ES-I3 (cell line): ENCODE measurements at regions not wholly inside any gene's neighbourhood (a gene's known extent, or its start where the extent isn't known, plus 50 kb on each side); places are given as distances from the start of the nearest gene placed in this dataset.

ENCODE experiments used
- H3K36me3 ChIP-seq: 2 replicates; pipeline ENCODE4 v1.6.1; 2013; ENCODE audit warnings: mild to moderate bottlenecking, low read length, control low read depth, moderate library complexity; ENCODE audit not compliant: insufficient read depth
- H3K4me1 ChIP-seq: 2 replicates; pipeline ENCODE4 v1.6.1; 2013; ENCODE audit warnings: mild to moderate bottlenecking, control low read depth, low read length; ENCODE audit not compliant: insufficient read depth
- H3K9ac ChIP-seq: 2 replicates; pipeline ENCODE4 v1.6.1; 2013; ENCODE audit warnings: low read depth, mild to moderate bottlenecking, low read length, moderate library complexity
- H3K9me3 ChIP-seq: 2 replicates; pipeline ENCODE4 v1.6.1; 2013; ENCODE audit warnings: mild to moderate bottlenecking, low read length, moderate library complexity; ENCODE audit not compliant: control insufficient read depth, insufficient read depth

GRCh38 chr14:101206556-101206955 lies 303.0 kb upstream of the RTL1 start:
- Histone ChIP-seq H3K36me3 (no peaks in the 10 kb centered on the region), H3K9ac (no peak overlapping the region), H3K9me3 (peaks cover 7% of the 10 kb centered on the region; the same call in 1 of the 2 replicates), H3K4me1 (no peaks in the 10 kb centered on the region)

- Histone ChIP-seq H3K36me3 (no peaks in the 10 kb centered on the region), H3K9me3 (peaks cover 7% of the 10 kb centered on the region; the same call in 1 of the 2 replicates), H3K4me1 (no peaks in the 10 kb centered on the region), H3K9ac (no peak overlapping the region)
Measured at GRCh38 chr14:101207041-101207440, 303.5 kb upstream of the RTL1 start.

GRCh38 chr14:101207897-101208296 lies 304.4 kb upstream of the RTL1 start:
- Histone ChIP-seq H3K36me3 (no peaks in the 10 kb centered on the region), H3K4me1 (no peaks in the 10 kb centered on the region), H3K9ac (no peak overlapping the region), H3K9me3 (peaks cover 7% of the 10 kb centered on the region; the same call in 1 of the 2 replicates)

GRCh38 chr14:101209594-101209993 lies 306.1 kb upstream of the RTL1 start:
- peaks cover 7% of the 10 kb centered on the region; the same call in 1 of the 2 replicates for H3K9me3 ChIP-seq
- H3K36me3 ChIP-seq = no peaks in the 10 kb centered on the region
- no peaks in the 10 kb centered on the region for H3K4me1 ChIP-seq
- no peak overlapping the region for H3K9ac ChIP-seq

- H3K4me1 ChIP-seq = no peaks in the 10 kb centered on the region
- no peaks in the 10 kb centered on the region for H3K36me3 ChIP-seq
- H3K9me3 ChIP-seq = 0 out of 2 replicates have a peak, but pooled peaks cover 6% of the 10 kb centered on the region
Measured at GRCh38 chr14:101215266-101215665, 311.7 kb upstream of the RTL1 start.

GRCh38 chr14:101215927-101216326 lies 312.4 kb upstream of the RTL1 start:
- H3K4me1 ChIP-seq = no peaks in the 10 kb centered on the region
- H3K9me3 ChIP-seq = 0 out of 2 replicates have a peak, but pooled peaks cover 6% of the 10 kb centered on the region
- H3K9ac ChIP-seq = no peak overlapping the region
- H3K36me3 ChIP-seq = no peaks in the 10 kb centered on the region

More at GRCh38 chr14:101215266-101215665, 311.7 kb upstream of the RTL1 start:
- no peak overlapping the region for H3K9ac ChIP-seq

GRCh38 chr14:101216366-101217079 lies 313.0 kb upstream of the RTL1 start:
- Histone ChIP-seq H3K9me3 (0 out of 2 replicates have a peak, but pooled peaks cover 6% of the 10 kb centered on the region), H3K36me3 (no peaks in the 10 kb centered on the region), H3K9ac (no peak overlapping the region), H3K4me1 (no peaks in the 10 kb centered on the region)

- Histone ChIP-seq H3K9me3 (0 out of 2 replicates have a peak, but pooled peaks cover 6% of the 10 kb centered on the region), H3K36me3 (no peaks in the 10 kb centered on the region), H3K4me1 (no peaks in the 10 kb centered on the region), H3K9ac (no peak overlapping the region)
Measured at GRCh38 chr14:101217080-101217463, 313.6 kb upstream of the RTL1 start.

GRCh38 chr14:101217616-101218371 lies 314.3 kb upstream of the RTL1 start:
- Histone ChIP-seq H3K9ac (no peak overlapping the region), H3K36me3 (no peaks in the 10 kb centered on the region), H3K4me1 (0 out of 2 replicates have a peak, but pooled peaks cover 5% of the 10 kb centered on the region), H3K9me3 (0 out of 2 replicates have a peak, but pooled peaks cover 6% of the 10 kb centered on the region)

- Histone ChIP-seq H3K4me1 (0 out of 2 replicates have a peak, but pooled peaks cover 13% of the 10 kb centered on the region), H3K9me3 (0 out of 2 replicates have a peak, but pooled peaks cover 3% of the 10 kb centered on the region), H3K9ac (no peak overlapping the region), H3K36me3 (no peaks in the 10 kb centered on the region)
Measured at GRCh38 chr14:101219896-101220703, 316.6 kb upstream of the RTL1 start.

GRCh38 chr14:101220921-101221510 lies 317.5 kb upstream of the RTL1 start:
- no peaks in the 10 kb centered on the region for H3K9me3 ChIP-seq
- 0 out of 2 replicates have a peak, but pooled peaks cover 13% of the 10 kb centered on the region for H3K4me1 ChIP-seq
- H3K36me3 ChIP-seq = no peaks in the 10 kb centered on the region
- no peak overlapping the region for H3K9ac ChIP-seq

GRCh38 chr14:101221549-101222160 lies 318.1 kb upstream of the RTL1 start:
- Histone ChIP-seq H3K9me3 (no peaks in the 10 kb centered on the region), H3K4me1 (0 out of 2 replicates have a peak, but pooled peaks cover 13% of the 10 kb centered on the region), H3K36me3 (no peaks in the 10 kb centered on the region), H3K9ac (no peak overlapping the region)

GRCh38 chr14:101222362-101223070 lies 319.0 kb upstream of the RTL1 start:
- Histone ChIP-seq H3K9ac (no peak overlapping the region), H3K36me3 (no peaks in the 10 kb centered on the region), H3K9me3 (no peaks in the 10 kb centered on the region), H3K4me1 (0 out of 2 replicates have a peak, but pooled peaks cover 13% of the 10 kb centered on the region)
